Neural cell (in vitro differentiated cells): ENCODE measurements at regions not wholly inside any gene's neighbourhood (a gene's known extent, or its start where the extent isn't known, plus 50 kb on each side); places are given as distances from the start of the nearest gene placed in this dataset.

Source experiments
- H2AFZ ChIP-seq: fragments of 200-600, 300-800 bp; sonication (generic), shearing (Covaris generic); 2 replicates; pipeline ENCODE4 v1.6.0; 2014; ENCODE audit warnings: low read depth, mild to moderate bottlenecking, antibody characterized with exemption, low read length, moderate library complexity
- H3F3A ChIP-seq: fragments of 200-600 bp; shearing (Covaris generic); 2 replicates; pipeline ENCODE4 v1.6.1; 2016; ENCODE audit warnings: mild to moderate bottlenecking, moderate library complexity, mixed read lengths, antibody characterized with exemption, low read length; ENCODE audit not compliant: insufficient read depth, poor library complexity, severe bottlenecking
- H3K27ac ChIP-seq: fragments of 200-600, 300-800 bp; sonication (generic), shearing (Covaris generic); 2 replicates; pipeline ENCODE4 v1.5.1; 2014; ENCODE audit warnings: mild to moderate bottlenecking, low read length, moderate library complexity
- H3K27me3 ChIP-seq: fragments of 300-800, 200-600 bp; sonication (generic), shearing (Covaris generic); 2 replicates; pipeline ENCODE4 v1.6.0; 2014; ENCODE audit warnings: mild to moderate bottlenecking, low read depth, low read length, moderate library complexity; ENCODE audit not compliant: insufficient read depth
- H3K36me3 ChIP-seq: fragments of 300-800, 200-600 bp; sonication (generic), shearing (Covaris generic); 2 replicates; pipeline ENCODE4 v1.5.1; 2014; ENCODE audit warnings: mild to moderate bottlenecking, antibody characterized with exemption, low read length, moderate library complexity; ENCODE audit not compliant: insufficient read depth
- H3K4me2 ChIP-seq: fragments of 300-800, 200-600 bp; sonication (generic), shearing (Covaris generic); 2 replicates; pipeline ENCODE4 v1.6.0; 2014; ENCODE audit warnings: mild to moderate bottlenecking, low read length
- H3K4me3 ChIP-seq: fragments of 300-800, 200-600 bp; sonication (generic), shearing (Covaris generic); 2 replicates; pipeline ENCODE4 v1.5.1; 2014; ENCODE audit warnings: mild to moderate bottlenecking, low read length, moderate library complexity
- H3K79me2 ChIP-seq: fragments of 200-600 bp; shearing (Covaris generic); replicated peaks from 2 replicates; pipeline ENCODE4 v1.6.0; 2014; ENCODE audit warnings: mild to moderate bottlenecking, low read length, moderate library complexity; ENCODE audit not compliant: insufficient read depth
- H3K9ac ChIP-seq: fragments of 300-800, 200-600 bp; sonication (generic), shearing (Covaris generic); 2 replicates; pipeline ENCODE4 v1.6.1; 2016; ENCODE audit warnings: mild to moderate bottlenecking, low read length, mixed read lengths
- H3K9me2 ChIP-seq: fragments of 200-600 bp; shearing (Covaris generic); 2 replicates; pipeline ENCODE4 v1.6.1; 2016; ENCODE audit warnings: mild to moderate bottlenecking, low read length, mixed read lengths; ENCODE audit not compliant: insufficient read depth
- H3K9me3 ChIP-seq: fragments of 200-600, 300-800 bp; sonication (generic), shearing (Covaris generic); 2 replicates; pipeline ENCODE4 v1.6.1; 2016; ENCODE audit warnings: mild to moderate bottlenecking, mixed run types, low read length, moderate library complexity, mixed read lengths
- H4K20me1 ChIP-seq: fragments of 200-600 bp; shearing (Covaris generic); 2 replicates; pipeline ENCODE4 v1.6.1; 2016; ENCODE audit warnings: mild to moderate bottlenecking, mixed run types; ENCODE audit not compliant: insufficient read depth
- CTCF ChIP-seq: fragments of 450-650 bp; IDR thresholded peaks from 2 replicates; pipeline ENCODE4 v1.5.1; 2014; ENCODE audit warnings: antibody characterized with exemption, mild to moderate bottlenecking, moderate library complexity; ENCODE audit not compliant: poor library complexity, severe bottlenecking
- EP300 ChIP-seq: fragments of 450-650 bp; conservative IDR thresholded peaks from 2 replicates; pipeline ENCODE4 v1.6.1; 2014; ENCODE audit warnings: antibody characterized with exemption, mild to moderate bottlenecking, moderate library complexity; ENCODE audit not compliant: poor library complexity, severe bottlenecking
- EZH2 ChIP-seq: fragments of 200-600, 300-800 bp; shearing (Covaris generic), sonication (generic); IDR thresholded peaks from 2 replicates; pipeline ENCODE4 v1.6.1; 2014; ENCODE audit warnings: antibody characterized with exemption, low read length, borderline replicate concordance, mild to moderate bottlenecking; ENCODE audit not compliant: insufficient read depth, poor library complexity, severe bottlenecking
- MXI1 ChIP-seq: fragments of 450-650 bp; conservative IDR thresholded peaks from 2 replicates; pipeline ENCODE4 v1.6.1; 2014; ENCODE audit warnings: antibody characterized with exemption, mild to moderate bottlenecking; ENCODE audit not compliant: poor library complexity, severe bottlenecking
- POLR2AphosphoS5 ChIP-seq: IDR thresholded peaks from 2 replicates; pipeline ENCODE4 v1.6.1; 2012
- RAD21 ChIP-seq: fragments of 450-650 bp; conservative IDR thresholded peaks from 2 replicates; pipeline ENCODE4 v1.6.1; 2014; ENCODE audit warnings: antibody characterized with exemption, mild to moderate bottlenecking, moderate library complexity
- REST ChIP-seq: IDR thresholded peaks from 2 replicates; pipeline ENCODE4 v1.6.1; 2012; ENCODE audit warnings: borderline replicate concordance
- SMC3 ChIP-seq: fragments of 450-650 bp; conservative IDR thresholded peaks from 2 replicates; pipeline ENCODE4 v1.6.1; 2014; ENCODE audit warnings: antibody characterized with exemption, mild to moderate bottlenecking, moderate library complexity; ENCODE audit not compliant: poor library complexity
- TAF1 ChIP-seq: IDR thresholded peaks from 2 replicates; pipeline ENCODE4 v1.6.1; 2012; ENCODE audit warnings: low read depth

GRCh38 chr10:29835055-29835454, 200.3 kb upstream of the SVIL start:
- Histone ChIP-seq H4K20me1 (no peaks in the 10 kb centered on the region), H3K4me2 (no peak overlapping the region), H3K27ac (no peak overlapping the region), H3K9ac (no peak overlapping the region), H3K9me3 (no peaks in the 10 kb centered on the region), H3K9me2 (no peaks in the 10 kb centered on the region), H3K27me3 (no peaks in the 10 kb centered on the region), H3F3A (no peaks in the 10 kb centered on the region), H3K4me3 (no peak overlapping the region), H3K79me2 (no peaks in the 10 kb centered on the region), H3K36me3 (no peaks in the 10 kb centered on the region), H2AFZ (no peak overlapping the region)
- no peak for TF ChIP-seq CTCF

GRCh38 chr10:29830531-29831512, 196.1 kb upstream of the SVIL start:
- TF ChIP-seq EZH2 (no peak), TAF1 (no peak), POLR2AphosphoS5 (no peak), REST (no peak), SMC3 (no peak), CTCF (no peak), EP300 (no peak), RAD21 (no peak), MXI1 (no peak)
- Histone ChIP-seq H3K9me3 (no peaks in the 10 kb centered on the region), H3K9ac (no peak overlapping the region), H3K4me3 (no peak overlapping the region), H3K4me2 (no peak overlapping the region), H3K36me3 (no peaks in the 10 kb centered on the region), H3K9me2 (no peaks in the 10 kb centered on the region), H4K20me1 (no peaks in the 10 kb centered on the region), H3K27me3 (no peaks in the 10 kb centered on the region), H3K27ac (no peak overlapping the region), H2AFZ (no peak overlapping the region), H3K79me2 (no peaks in the 10 kb centered on the region), H3F3A (no peaks in the 10 kb centered on the region)
